ENCODE measurements at regions not wholly inside any gene's neighbourhood (a gene's known extent, or its start where the extent isn't known, plus 50 kb on each side); places are given as distances from the start of the nearest gene placed in this dataset.

- H3K4me3 ChIP-seq (ENCODE audit: low read depth, low read length) = no peak overlapping the region
- TF ChIP-seq CTCF (IDR thresholded peaks at IDR 0.05; ENCODE audit: low read depth, low read length) = no peak
- in situ Hi-C loops (cut with HindIII; ENCODE audit: low sequenced_read_pairs) = no loop called here
- DNase-seq (ENCODE audit: low read depth, low spot score) = no peak
Measured at GRCh38 chr22:22428222-22429098, 80.1 kb downstream of the ZNF280B start.

DNA sequence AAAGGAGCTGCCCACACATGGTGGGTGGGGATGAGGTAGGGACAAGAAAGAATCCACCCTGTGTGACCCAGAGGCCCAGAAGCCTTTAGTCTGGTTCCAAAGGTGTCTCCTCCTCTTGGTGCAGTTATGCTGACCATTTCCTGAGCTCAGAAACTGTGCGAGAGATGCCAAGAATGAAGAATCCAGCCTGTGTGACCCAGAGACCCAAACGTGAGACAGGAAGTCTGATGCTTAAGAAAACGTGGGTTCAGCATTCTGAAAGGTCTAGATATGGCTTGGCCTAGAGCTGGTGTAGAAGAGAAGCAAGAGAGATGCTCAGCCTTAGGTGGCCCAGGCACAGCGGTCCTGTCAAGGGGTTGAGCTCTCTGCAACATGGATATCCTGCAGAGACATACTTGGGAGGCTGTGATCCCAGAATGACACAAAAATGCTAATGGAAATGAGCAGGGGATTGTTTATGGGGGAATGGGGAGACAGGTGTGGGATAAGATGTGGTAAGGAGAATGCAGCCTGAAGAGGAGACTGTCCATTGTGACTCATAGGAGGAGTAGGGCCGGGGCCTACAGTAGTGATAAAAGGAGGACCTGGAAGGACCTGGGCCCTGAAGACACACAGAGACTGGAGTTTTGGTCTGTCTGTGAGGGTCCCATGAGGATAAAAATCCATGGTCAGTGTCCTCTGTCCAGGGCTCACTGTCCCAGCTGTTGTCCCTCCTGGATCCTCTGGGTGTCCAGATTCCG, 79.0 kb downstream of the ZNF280B start:
- TF ChIP-seq CTCF (IDR thresholded peaks at IDR 0.05; ENCODE audit: low read depth, low read length) = no peak
- in situ Hi-C loops (cut with HindIII; ENCODE audit: low sequenced_read_pairs) = no loop called here
- DNase-seq (ENCODE audit: low read depth, low spot score) = no peak
- H3K4me3 ChIP-seq (ENCODE audit: low read depth, low read length) = no peak overlapping the region

GRCh38 chr22:22430111-22430820, 78.3 kb downstream of the ZNF280B start:
- DNase-seq (ENCODE audit: low read depth, low spot score) = no peak
- in situ Hi-C loops (cut with HindIII; ENCODE audit: low sequenced_read_pairs) = no loop called here
- H3K4me3 ChIP-seq (ENCODE audit: low read depth, low read length) = no peak overlapping the region
- TF ChIP-seq CTCF (IDR thresholded peaks at IDR 0.05; ENCODE audit: low read depth, low read length) = no peak

DNA sequence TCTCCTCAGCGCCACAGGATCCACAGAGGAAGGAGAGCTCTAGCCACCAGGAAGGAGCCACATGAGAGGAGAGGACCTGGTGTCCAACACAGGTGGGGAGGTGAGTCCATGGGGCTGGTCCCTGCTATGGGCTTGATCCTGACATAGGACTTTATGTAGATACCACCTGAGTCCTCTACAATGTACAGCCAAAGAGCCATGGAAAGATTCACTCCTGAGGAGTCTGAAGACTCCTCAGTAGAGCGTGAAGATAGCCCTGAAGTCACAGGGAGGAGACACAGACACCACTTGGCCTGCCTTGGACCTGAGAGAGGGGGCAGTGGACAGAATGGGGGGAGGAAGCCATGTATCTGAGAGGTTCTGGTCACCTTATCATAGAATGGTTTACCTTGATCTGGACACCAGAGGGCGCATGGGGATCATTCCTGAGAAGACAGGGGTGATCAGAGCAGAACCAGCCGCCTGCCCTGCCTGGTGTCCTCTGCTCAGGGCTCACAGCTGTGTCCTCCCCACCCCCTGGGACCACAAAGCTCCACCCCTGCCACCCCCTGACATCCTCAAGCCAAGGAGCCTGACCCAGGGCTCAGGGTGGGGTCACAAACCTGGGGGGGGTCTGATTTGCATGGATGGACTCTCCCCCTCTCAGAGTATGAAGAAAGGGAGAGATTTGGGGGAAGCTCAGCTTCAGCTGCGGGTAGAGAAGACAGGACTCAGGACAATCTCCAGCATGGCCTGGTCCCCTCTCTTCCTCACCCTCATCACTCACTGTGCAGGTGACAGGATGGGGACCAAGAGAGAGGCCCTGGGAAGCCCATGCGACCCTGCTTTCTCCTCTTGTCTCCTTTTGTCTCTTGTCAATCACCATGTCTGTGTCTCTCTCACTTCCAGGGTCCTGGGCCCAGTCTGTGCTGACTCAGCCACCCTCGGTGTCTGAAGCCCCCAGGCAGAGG, 77.0 kb downstream of the ZNF280B start:
- peak; percentile 39 for DNase-seq (ENCODE audit: low read depth, low spot score)
- TF ChIP-seq CTCF (IDR thresholded peaks at IDR 0.05; ENCODE audit: low read depth, low read length) = peak; percentile 73
- in situ Hi-C loops (cut with HindIII; ENCODE audit: low sequenced_read_pairs) = no loop called here
- no peak overlapping the region for H3K4me3 ChIP-seq (ENCODE audit: low read depth, low read length)

DNA sequence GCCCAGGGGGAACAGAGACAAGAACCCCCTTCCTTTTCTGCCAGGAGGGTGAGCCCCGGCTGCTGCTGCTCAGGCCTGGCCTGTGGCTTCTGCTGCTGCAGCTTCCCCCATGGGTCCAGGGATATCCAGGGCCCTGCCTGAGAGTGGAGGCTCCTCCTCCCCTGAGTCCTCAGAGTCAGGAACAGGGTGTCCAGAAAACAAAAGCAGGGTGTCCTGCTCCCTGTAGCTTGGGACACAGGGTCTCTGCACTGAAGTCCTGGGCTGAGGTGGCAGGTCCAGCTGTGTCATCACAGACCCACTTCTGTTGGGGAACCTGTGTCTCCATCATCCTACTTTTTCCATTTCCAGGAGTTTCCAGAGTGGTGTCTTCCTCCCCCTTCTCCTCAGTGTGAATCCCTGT, 76.1 kb downstream of the ZNF280B start:
- no peak overlapping the region for H3K4me3 ChIP-seq (ENCODE audit: low read depth, low read length)
- DNase-seq (ENCODE audit: low read depth, low spot score) = no peak
- TF ChIP-seq CTCF (IDR thresholded peaks at IDR 0.05; ENCODE audit: low read depth, low read length) = no peak
- in situ Hi-C loops (cut with HindIII; ENCODE audit: low sequenced_read_pairs) = no loop called here
